MM.1S (cell line): ENCODE measurements at regions not wholly inside any gene's neighbourhood (a gene's known extent, or its start where the extent isn't known, plus 50 kb on each side); places are given as distances from the start of the nearest gene placed in this dataset.

ENCODE experiments used
- DNase-seq: peaks from one replicate; pipeline ENCODE4 v3.0.0-alpha.2; 2015
- H2AFZ ChIP-seq: fragments of 300-600 bp; sonication (generic); 2 replicates; pipeline ENCODE4 v1.6.0; 2016; ENCODE audit warnings: antibody characterized with exemption, low read length
- H3F3A ChIP-seq: fragments of 300-600 bp; sonication (generic); 2 replicates; pipeline ENCODE4 v1.6.1; 2016; ENCODE audit warnings: mild to moderate bottlenecking, antibody characterized with exemption, low read length, moderate library complexity, mixed read lengths; ENCODE audit not compliant: insufficient read depth
- H3K27ac ChIP-seq: fragments of 300-600 bp; sonication (generic); 2 replicates; pipeline ENCODE4 v1.5.1; 2016; ENCODE audit warnings: mild to moderate bottlenecking, low read length
- H3K27me3 ChIP-seq: fragments of 300-600 bp; sonication (generic); replicated peaks from 2 replicates; pipeline ENCODE4 v1.6.0; 2016; ENCODE audit warnings: low read length; ENCODE audit not compliant: insufficient read depth
- H3K36me3 ChIP-seq: fragments of 300-600 bp; sonication (generic); replicated peaks from 2 replicates; pipeline ENCODE4 v1.6.1; 2016; ENCODE audit warnings: mild to moderate bottlenecking, low read length, mixed read lengths; ENCODE audit not compliant: insufficient read depth
- H3K4me1 ChIP-seq: fragments of 300-600 bp; sonication (generic); 2 replicates; pipeline ENCODE4 v1.6.1; 2016; ENCODE audit warnings: low read length, mixed read lengths
- H3K4me2 ChIP-seq: fragments of 300-600 bp; sonication (generic); 2 replicates; pipeline ENCODE4 v1.6.0; 2016; ENCODE audit warnings: low read depth, low read length
- H3K4me3 ChIP-seq: fragments of 300-600 bp; sonication (generic); 2 replicates; pipeline ENCODE4 v1.5.1; 2016; ENCODE audit warnings: low read length, mixed read lengths
- H3K79me2 ChIP-seq: fragments of 300-600 bp; sonication (generic); 2 replicates; pipeline ENCODE4 v1.6.1; 2016; ENCODE audit warnings: mixed run types, low read length, mixed read lengths
- H3K9ac ChIP-seq: fragments of 300-600 bp; sonication (generic); 2 replicates; pipeline ENCODE4 v1.6.1; 2016; ENCODE audit warnings: low read length, mixed read lengths
- H3K9me2 ChIP-seq: fragments of 300-600 bp; sonication (generic); replicated peaks from 2 replicates; pipeline ENCODE4 v1.6.1; 2016; ENCODE audit warnings: mild to moderate bottlenecking, low read length, mixed read lengths; ENCODE audit not compliant: insufficient read depth
- H3K9me3 ChIP-seq: fragments of 300-600 bp; sonication (generic); replicated peaks from 2 replicates; pipeline ENCODE4 v1.6.1; 2016; ENCODE audit warnings: mild to moderate bottlenecking, low read length, mixed read lengths; ENCODE audit not compliant: insufficient read depth
- H4K20me1 ChIP-seq: fragments of 300-600 bp; sonication (generic); 2 replicates; pipeline ENCODE4 v1.6.1; 2016; ENCODE audit warnings: mild to moderate bottlenecking, low read length, moderate library complexity, mixed read lengths; ENCODE audit not compliant: insufficient read depth
- CTCF ChIP-seq: fragments of 300-600 bp; sonication (generic); IDR thresholded peaks from 2 replicates; pipeline ENCODE4 v1.5.1; 2016; ENCODE audit warnings: antibody characterized with exemption, low read length, mixed read lengths
- EZH2 ChIP-seq: fragments of 300-600 bp; sonication (generic); optimal IDR thresholded peaks from 2 replicates; pipeline ENCODE3; 2017; ENCODE audit warnings: low read depth, mild to moderate bottlenecking, antibody characterized with exemption, low read length, mixed read lengths
- EZH2phosphoT487 ChIP-seq: fragments of 300-600 bp; sonication (generic); IDR thresholded peaks from 2 replicates; pipeline ENCODE4 v1.6.1; 2018; ENCODE audit warnings: antibody characterized with exemption, low read length

DNA sequence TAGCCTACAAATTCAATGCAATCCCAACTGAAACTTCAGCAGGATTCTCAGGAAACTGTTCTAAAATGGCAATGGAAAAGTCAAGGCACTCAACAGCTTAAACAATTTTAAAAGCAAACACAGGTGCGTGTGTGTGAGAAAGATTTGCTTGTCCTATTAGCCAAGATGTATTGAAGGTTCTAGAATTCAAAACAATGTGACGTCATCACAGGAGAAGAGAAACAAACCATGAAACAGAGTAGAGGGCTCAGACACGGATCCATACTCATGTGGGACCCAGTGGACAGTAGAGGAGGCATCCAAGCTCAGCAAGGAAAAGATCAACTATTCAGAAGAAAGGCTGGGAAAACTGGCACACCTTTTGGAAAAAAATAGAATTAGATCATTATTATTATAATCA, 152.8 kb upstream of the DHRS4 start:
- H3K79me2 ChIP-seq: no peaks in the 10 kb centered on the region
- no peaks in the 10 kb centered on the region for H3K9me2 ChIP-seq
- no peaks in the 10 kb centered on the region for H3K36me3 ChIP-seq
- no peak overlapping the region for H3K4me3 ChIP-seq
- no peak overlapping the region for H3K9ac ChIP-seq
- H3K27me3 ChIP-seq: no peaks in the 10 kb centered on the region
- H3K9me3 ChIP-seq: no peaks in the 10 kb centered on the region
- DNase-seq: no peak
- no peaks in the 10 kb centered on the region for H3F3A ChIP-seq
- H3K27ac ChIP-seq: no peak overlapping the region
- no peak overlapping the region for H3K4me2 ChIP-seq
- H2AFZ ChIP-seq: no peak overlapping the region
- H3K4me1 ChIP-seq: no peaks in the 10 kb centered on the region
- TF ChIP-seq EZH2phosphoT487 (no peak), CTCF (no peak)
- no peaks in the 10 kb centered on the region for H4K20me1 ChIP-seq

DNA sequence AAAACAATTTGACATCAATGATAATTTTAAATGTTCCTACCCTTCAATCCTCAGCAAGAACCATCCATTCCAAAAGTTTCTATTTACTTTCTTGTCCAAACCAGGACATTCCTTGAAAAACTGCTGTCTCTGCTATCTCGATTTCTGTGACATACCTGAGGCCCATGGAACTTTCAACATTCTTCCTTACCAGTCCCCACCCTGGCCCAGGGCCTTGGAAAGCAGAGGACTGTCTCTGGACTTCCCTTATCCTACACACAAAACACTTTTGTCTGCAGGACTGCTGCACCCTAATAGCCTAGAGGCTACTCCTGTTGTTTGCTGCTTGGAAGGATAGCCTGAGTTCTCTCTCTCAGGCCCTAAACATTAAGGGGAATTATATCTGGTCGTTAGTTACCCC, 151.8 kb upstream of the DHRS4 start:
- no peaks in the 10 kb centered on the region for H3K9me2 ChIP-seq
- H3K27ac ChIP-seq: no peak overlapping the region
- H3K27me3 ChIP-seq: no peaks in the 10 kb centered on the region
- no peaks in the 10 kb centered on the region for H3K9me3 ChIP-seq
- H3K9ac ChIP-seq: no peak overlapping the region
- H3K4me1 ChIP-seq: no peaks in the 10 kb centered on the region
- H3F3A ChIP-seq: no peaks in the 10 kb centered on the region
- H3K36me3 ChIP-seq: no peaks in the 10 kb centered on the region
- H2AFZ ChIP-seq: no peak overlapping the region
- H3K4me3 ChIP-seq: no peak overlapping the region
- H3K79me2 ChIP-seq: no peaks in the 10 kb centered on the region
- TF ChIP-seq EZH2: no peak
- TF ChIP-seq EZH2phosphoT487: no peak
- TF ChIP-seq CTCF: no peak
- no peak overlapping the region for H3K4me2 ChIP-seq
- no peaks in the 10 kb centered on the region for H4K20me1 ChIP-seq
- DNase-seq: no peak

GRCh38 chr14:23804817-23805216, 148.8 kb upstream of the DHRS4 start:
- no peaks in the 10 kb centered on the region for H3K9me3 ChIP-seq
- H3K4me1 ChIP-seq: no peaks in the 10 kb centered on the region
- no peak overlapping the region for H3K27ac ChIP-seq
- DNase-seq: no peak
- H3K9me2 ChIP-seq: no peaks in the 10 kb centered on the region
- H3K79me2 ChIP-seq: no peaks in the 10 kb centered on the region
- H3K4me3 ChIP-seq: no peak overlapping the region
- TF ChIP-seq EZH2phosphoT487 (no peak), EZH2 (no peak)
- H3K27me3 ChIP-seq: no peaks in the 10 kb centered on the region
- no peak overlapping the region for H3K4me2 ChIP-seq
- H3K36me3 ChIP-seq: no peaks in the 10 kb centered on the region
- H3K9ac ChIP-seq: no peak overlapping the region
- no peaks in the 10 kb centered on the region for H4K20me1 ChIP-seq
- H3F3A ChIP-seq: no peaks in the 10 kb centered on the region
- no peak overlapping the region for H2AFZ ChIP-seq

DNA sequence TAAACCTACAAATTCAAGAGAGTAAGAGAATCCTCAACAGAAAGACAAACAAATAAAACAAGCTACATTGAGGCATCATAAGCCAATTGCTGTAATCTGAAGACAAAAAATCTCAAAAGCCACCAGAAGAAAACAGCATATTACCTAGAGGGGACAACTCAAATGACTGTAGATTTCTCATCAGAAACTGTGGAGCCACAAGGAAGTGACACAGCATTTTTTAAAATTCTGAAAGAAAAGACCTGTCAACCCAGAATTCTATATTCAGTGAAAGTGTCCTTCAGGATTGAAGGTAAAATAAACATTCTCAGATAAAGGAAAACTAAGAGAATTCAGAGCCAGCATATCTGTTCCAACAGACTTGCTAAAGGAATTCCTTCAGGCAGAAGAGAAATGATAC, 147.8 kb upstream of the DHRS4 start:
- Histone ChIP-seq H3K27me3 (no peaks in the 10 kb centered on the region), H3K4me2 (no peak overlapping the region), H3K9ac (no peak overlapping the region), H3K4me3 (no peak overlapping the region), H4K20me1 (no peaks in the 10 kb centered on the region), H2AFZ (no peak overlapping the region), H3K9me2 (no peaks in the 10 kb centered on the region), H3K4me1 (no peaks in the 10 kb centered on the region), H3K27ac (no peak overlapping the region), H3K79me2 (no peaks in the 10 kb centered on the region), H3F3A (no peaks in the 10 kb centered on the region), H3K36me3 (no peaks in the 10 kb centered on the region), H3K9me3 (no peaks in the 10 kb centered on the region)
- no peak for DNase-seq
- TF ChIP-seq EZH2 (no peak), CTCF (no peak), EZH2phosphoT487 (no peak)
